Thyroid gland (tissue), 4 donors: ENCODE measurements at regions not wholly inside any gene's neighbourhood (a gene's known extent, or its start where the extent isn't known, plus 50 kb on each side); places are given as distances from the start of the nearest gene placed in this dataset.

Source experiments
- CTCF ChIP-seq, 6 experiments: fragments of 200-600 bp in 3 of 6; fragments of 450-650 bp in 3 of 6; sonication (generic) in 3 of 6; IDR thresholded peaks; one replicate each; pipeline ENCODE4 v1.5.1; 2016 to 2019; ENCODE audit warnings: antibody characterized with exemption in 6 of 6, mild to moderate bottlenecking in 2 of 6, inconsistent platforms in 1 of 6, moderate library complexity in 1 of 6
- POLR2A ChIP-seq, 2 donors: fragments of 450-650 bp; IDR thresholded peaks; one replicate each; pipeline ENCODE4 v1.6.1; 2017; ENCODE audit warnings: antibody characterized with exemption in 2 of 2, mild to moderate bottlenecking in 2 of 2, moderate library complexity in 1 of 2

GRCh38 chr2:188079196-188079595 lies 212.5 kb upstream of the GULP1 start:
- TF ChIP-seq CTCF (IDR thresholded peaks at IDR 0.05) (no peak), POLR2A (IDR thresholded peaks at IDR 0.05) (no peak)
